ENCODE measurements at regions not wholly inside any gene's neighbourhood (a gene's known extent, or its start where the extent isn't known, plus 50 kb on each side); places are given as distances from the start of the nearest gene placed in this dataset.

GRCh38 chr5:172556262-172556661, 84.8 kb upstream of the NEURL1B start:
- in situ Hi-C loops (cut with HindIII; ENCODE audit: low pct_unique_long_range_greater_than_20kb, low sequenced_read_pairs), result no loop called here
- no peak for DNase-seq (ENCODE audit: low read depth, low spot score)

GRCh38 chr5:172554562-172554961, 86.5 kb upstream of the NEURL1B start:
- in situ Hi-C loops (cut with HindIII; ENCODE audit: low pct_unique_long_range_greater_than_20kb, low sequenced_read_pairs), result no loop called here
- no peak for DNase-seq (ENCODE audit: low read depth, low spot score)

GRCh38 chr5:172553903-172554302, 87.2 kb upstream of the NEURL1B start:
- in situ Hi-C loops (cut with HindIII; ENCODE audit: low pct_unique_long_range_greater_than_20kb, low sequenced_read_pairs), result no loop called here
- DNase-seq (ENCODE audit: low read depth, low spot score), result no peak

- DNase-seq (ENCODE audit: low read depth, low spot score), result no peak
- in situ Hi-C loops (cut with HindIII; ENCODE audit: low pct_unique_long_range_greater_than_20kb, low sequenced_read_pairs), result no loop called here
Measured at GRCh38 chr5:172553167-172553566, 87.9 kb upstream of the NEURL1B start.

- in situ Hi-C loops (cut with HindIII; ENCODE audit: low pct_unique_long_range_greater_than_20kb, low sequenced_read_pairs), result no loop called here
- no peak for DNase-seq (ENCODE audit: low read depth, low spot score)
Measured at GRCh38 chr5:172550996-172551395, 90.1 kb upstream of the NEURL1B start.

- in situ Hi-C loops (cut with HindIII; ENCODE audit: low pct_unique_long_range_greater_than_20kb, low sequenced_read_pairs), result no loop called here
- DNase-seq (ENCODE audit: low read depth, low spot score), result no peak
Measured at GRCh38 chr5:172550096-172550765, 90.8 kb upstream of the NEURL1B start.

- no peak for DNase-seq (ENCODE audit: low read depth, low spot score)
- in situ Hi-C loops (cut with HindIII; ENCODE audit: low pct_unique_long_range_greater_than_20kb, low sequenced_read_pairs), result no loop called here
Measured at GRCh38 chr5:172549696-172550095, 91.4 kb upstream of the NEURL1B start.

- in situ Hi-C loops (cut with HindIII; ENCODE audit: low pct_unique_long_range_greater_than_20kb, low sequenced_read_pairs), result no loop called here
- no peak for DNase-seq (ENCODE audit: low read depth, low spot score)
Measured at GRCh38 chr5:172548981-172549687, 91.9 kb upstream of the NEURL1B start.

- peak; percentile 41 for DNase-seq (ENCODE audit: low read depth, low spot score)
- in situ Hi-C loops (cut with HindIII; ENCODE audit: low pct_unique_long_range_greater_than_20kb, low sequenced_read_pairs), result no loop called here
Measured at GRCh38 chr5:172548311-172548731, 92.7 kb upstream of the NEURL1B start.

GRCh38 chr5:172546196-172546595, 91.9 kb upstream of the SH3PXD2B start:
- in situ Hi-C loops (cut with HindIII; ENCODE audit: low pct_unique_long_range_greater_than_20kb, low sequenced_read_pairs), result no loop called here

GRCh38 chr5:172545291-172545801, 91.0 kb upstream of the SH3PXD2B start:
- in situ Hi-C loops (cut with HindIII; ENCODE audit: low pct_unique_long_range_greater_than_20kb, low sequenced_read_pairs), result no loop called here
- no peak for DNase-seq (ENCODE audit: low read depth, low spot score)

More at GRCh38 chr5:172546196-172546595, 91.9 kb upstream of the SH3PXD2B start:
- no peak for DNase-seq (ENCODE audit: low read depth, low spot score)

- DNase-seq (ENCODE audit: low read depth, low spot score), result no peak
- in situ Hi-C loops (cut with HindIII; ENCODE audit: low pct_unique_long_range_greater_than_20kb, low sequenced_read_pairs), result no loop called here
Measured at GRCh38 chr5:172544371-172545095, 90.2 kb upstream of the SH3PXD2B start.

- DNase-seq (ENCODE audit: low read depth, low spot score), result no peak
- in situ Hi-C loops (cut with HindIII; ENCODE audit: low pct_unique_long_range_greater_than_20kb, low sequenced_read_pairs), result no loop called here
Measured at GRCh38 chr5:172543484-172544298, 89.4 kb upstream of the SH3PXD2B start.

- DNase-seq (ENCODE audit: low read depth, low spot score), result no peak
- in situ Hi-C loops (cut with HindIII; ENCODE audit: low pct_unique_long_range_greater_than_20kb, low sequenced_read_pairs), result no loop called here
Measured at GRCh38 chr5:172542651-172543131, 88.4 kb upstream of the SH3PXD2B start.

GRCh38 chr5:172541773-172542136, 87.4 kb upstream of the SH3PXD2B start:
- DNase-seq (ENCODE audit: low read depth, low spot score), result no peak
- in situ Hi-C loops (cut with HindIII; ENCODE audit: low pct_unique_long_range_greater_than_20kb, low sequenced_read_pairs), result no loop called here

- no peak for DNase-seq (ENCODE audit: low read depth, low spot score)
- in situ Hi-C loops (cut with HindIII; ENCODE audit: low pct_unique_long_range_greater_than_20kb, low sequenced_read_pairs), result no loop called here
Measured at GRCh38 chr5:172541099-172541772, 86.9 kb upstream of the SH3PXD2B start.
